HG03354 (cell line): ENCODE measurements at regions not wholly inside any gene's neighbourhood (a gene's known extent, or its start where the extent isn't known, plus 50 kb on each side); places are given as distances from the start of the nearest gene placed in this dataset.
"Not testable (repeated sequence)": the region's sequence is repeated elsewhere in the genome, so short reads cannot be mapped to it uniquely, and the experiment has no call there.

Experiments used
- ATAC-seq: cut with Tn5 transposase; IDR thresholded peaks from one replicate; pipeline ENCODE4 v1.9.1; 2021; ENCODE audit warnings: mild to moderate bottlenecking; ENCODE audit not compliant: unreplicated experiment, poor library complexity, severe bottlenecking

GRCh38 chr4:32589853-32590252 is 1869.7 kb downstream of the PCDH7 start:
- ATAC-seq = no peak

GRCh38 chr4:32597354-32597753 is 1877.2 kb downstream of the PCDH7 start:
- no peak for ATAC-seq

GRCh38 chr4:32601848-32602247 is 1881.7 kb downstream of the PCDH7 start:
- no peak for ATAC-seq

GRCh38 chr4:32607978-32608377 is 1887.8 kb downstream of the PCDH7 start:
- no peak for ATAC-seq

- no peak for ATAC-seq
These were observed 1904.9 kb downstream of the PCDH7 start for GRCh38 chr4:32624943-32625603.

GRCh38 chr4:32625687-32626337 is 1905.6 kb downstream of the PCDH7 start:
- ATAC-seq = no peak

- no peak for ATAC-seq
These were observed 1911.7 kb downstream of the PCDH7 start for GRCh38 chr4:32631831-32632230.

- ATAC-seq = no peak
These were observed 1913.3 kb downstream of the PCDH7 start for GRCh38 chr4:32633421-32633820.

GRCh38 chr4:32645653-32646052 is 1925.5 kb downstream of the PCDH7 start:
- ATAC-seq = no peak

GRCh38 chr4:32658019-32658418 is 1937.8 kb downstream of the PCDH7 start:
- no peak for ATAC-seq

GRCh38 chr4:32661229-32661628 is 1941.1 kb downstream of the PCDH7 start:
- ATAC-seq = no peak

- no peak for ATAC-seq
These were observed 1942.6 kb downstream of the PCDH7 start for GRCh38 chr4:32662803-32663202.

GRCh38 chr4:32672359-32672758 is 1952.2 kb downstream of the PCDH7 start:
- ATAC-seq = no peak

- ATAC-seq = no peak
These were observed 1960.8 kb downstream of the PCDH7 start for GRCh38 chr4:32680946-32681345.

GRCh38 chr4:32684160-32684559 is 1964.0 kb downstream of the PCDH7 start:
- ATAC-seq = no peak

- ATAC-seq = no peak
These were observed 1966.0 kb downstream of the PCDH7 start for GRCh38 chr4:32686123-32686522.

GRCh38 chr4:32689518-32689917 is 1969.3 kb downstream of the PCDH7 start:
- no peak for ATAC-seq

GRCh38 chr4:32697281-32697814 is 1977.2 kb downstream of the PCDH7 start:
- ATAC-seq = no peak

- no peak for ATAC-seq
These were observed 1980.7 kb downstream of the PCDH7 start for GRCh38 chr4:32700838-32701237.

- no peak for ATAC-seq
These were observed 1986.7 kb downstream of the PCDH7 start for GRCh38 chr4:32706893-32707292.

GRCh38 chr4:32716090-32716620 is 1996.0 kb downstream of the PCDH7 start:
- ATAC-seq = not testable (repeated sequence)
